ENCODE measurements at regions not wholly inside any gene's neighbourhood (a gene's known extent, or its start where the extent isn't known, plus 50 kb on each side); places are given as distances from the start of the nearest gene placed in this dataset.

- peak overlapping the region; percentile 96 for H3K4ac ChIP-seq (ENCODE audit: low read depth, low read length)
- peaks cover 65% of the 10 kb centered on the region for H3K4me1 ChIP-seq (ENCODE audit: control insufficient read depth, insufficient read depth, low read length)
- peak overlapping the region; percentile 9 for H3K4me2 ChIP-seq (ENCODE audit: low read depth, low read length)
- no peak for TF ChIP-seq CHD1 (IDR thresholded peaks at IDR 0.05; ENCODE audit: low read depth, low read length)
- TF ChIP-seq FOS (IDR thresholded peaks at IDR 0.05; ENCODE audit: low read depth, low read length), result no peak
- 0 out of 2 replicates have a peak, but pooled peaks have one; percentile 11 for TF ChIP-seq BHLHE40 (IDR thresholded peaks at IDR 0.05; ENCODE audit: low read depth, low read length)
- TF ChIP-seq MXI1 (IDR thresholded peaks at IDR 0.05; ENCODE audit: borderline replicate concordance, low read depth, low read length), result no peak
- no peak for TF ChIP-seq CTCF (conservative IDR thresholded peaks at IDR 0.05; ENCODE audit: low read depth, low read length)
- TF ChIP-seq POLR2A (IDR thresholded peaks at IDR 0.05; ENCODE audit: low read depth, low read length), result no peak
- no peak for TF ChIP-seq CEBPB (IDR thresholded peaks at IDR 0.05; ENCODE audit: low read depth, low read length)
- TF ChIP-seq NFE2L2 (IDR thresholded peaks at IDR 0.05; ENCODE audit: low read depth, low read length), result no peak
- H3K9ac ChIP-seq (ENCODE audit: low read depth, low read length), result peak overlapping the region; percentile 15
- peak overlapping the region; percentile 57; the same call in 2 of the 3 replicates for H2BK15ac ChIP-seq (ENCODE audit: low read depth, low read length)
- POLR2A ChIA-PET (ENCODE audit: unreplicated experiment), result interaction anchor here (0.6 to 0.7 kb wide), 2 partner anchors 20 to 230 kb away, joined by 3 to 19 read pairs; no protein-coding TSS in a partner anchor
- peak overlapping the region; percentile 97 for H3K14ac ChIP-seq (replicated peaks; ENCODE audit: low read depth, low read length)
- peak overlapping the region; percentile 67 to 77 for H4K8ac ChIP-seq (ENCODE audit: low read depth in 2 of 2, low read length in 2 of 2)
- peak overlapping the region; percentile 89 for H4K91ac ChIP-seq (ENCODE audit: insufficient read depth, low read depth, low read length)
- H3K27ac ChIP-seq (ENCODE audit: insufficient read depth, low read length), result peak overlapping the region; percentile 88
- H3K23ac ChIP-seq (ENCODE audit: low read depth, low read length), result peak overlapping the region; percentile 92
- H3K9me1 ChIP-seq (ENCODE audit: insufficient read depth, low read length), result peaks cover 38% of the 10 kb centered on the region
- H2BK120ac ChIP-seq (ENCODE audit: low read depth, low read length), result peak overlapping the region; percentile 74
- DNase-seq (no peak), ATAC-seq (ENCODE audit: low read depth) (no peak)
- CTCF ChIA-PET, result interaction anchor here (1.0 kb wide), 1 partner anchor 29 kb away, joined by 3 read pairs; no protein-coding TSS in a partner anchor
- 77% methylated on average over 6 of the region's 15 CpGs; no CpG with 5 or more reads in 1 of the 2 experiments for WGBS, 2 experiments (ENCODE audit: extremely low coverage in 2 of 2, insufficient read length in 1 of 2)
- peak overlapping the region; percentile 16 for H4K5ac ChIP-seq (ENCODE audit: low read depth, low read length)
- H2BK5ac ChIP-seq (ENCODE audit: low read depth, low read length, poor library complexity, severe bottlenecking), result peak overlapping the region; percentile 88
- intact Hi-C loops (cut with micrococcal nuclease) (no loop called here), in situ Hi-C loops (cut with MboI; ENCODE audit: low sequenced_read_pairs) (no loop called here), dilution Hi-C loops (cut with HindIII; ENCODE audit: low sequenced_read_pairs, unreplicated experiment) (no loop called here)
- H2AK5ac ChIP-seq (ENCODE audit: low read depth, low read length), result peak overlapping the region; percentile 95
- peak overlapping the region; percentile 80 for H2BK20ac ChIP-seq (ENCODE audit: low read depth, low read length)
- H3K18ac ChIP-seq (ENCODE audit: low read depth, low read length), result peak overlapping the region; percentile 71
- H2AK9ac ChIP-seq (replicated peaks; ENCODE audit: low read depth, low read length, poor library complexity), result peak overlapping the region; percentile 93
- H3K56ac ChIP-seq (ENCODE audit: extremely low read depth, insufficient read depth, low read length), result peak overlapping the region; percentile 82; the same call in 1 of the 2 replicates
- no peaks in the 10 kb centered on the region for H3K27me3 ChIP-seq (ENCODE audit: control insufficient read depth, insufficient read depth, low read length)
- peaks cover 3 to 70% of the 10 kb centered on the region in 2 experiments; a peak in 3 of 4 replicates for H3K79me1 ChIP-seq (ENCODE audit: low read depth in 1 of 2, low read length in 2 of 2)
- H2AFZ ChIP-seq (replicated peaks; ENCODE audit: low read length, poor library complexity), result peak overlapping the region; percentile 27
- H3K9me3 ChIP-seq (ENCODE audit: control insufficient read depth, insufficient read depth, low read length), result no peaks in the 10 kb centered on the region
- BruUV-seq (replicated peaks), result no TSS peak
- peaks cover 39% of the 10 kb centered on the region for H3K36me3 ChIP-seq (ENCODE audit: control insufficient read depth, insufficient read depth, low read length)
- no peak overlapping the region for H3K4me3 ChIP-seq (ENCODE audit: insufficient read depth, low read depth, low read length)
- peaks cover 93% of the 10 kb centered on the region for H4K20me1 ChIP-seq (ENCODE audit: insufficient read depth, low read length)
Measured at GRCh38 chr9:127554966-127555839, 56.9 kb upstream of the STXBP1 start.

Measured in IMR-90 (cell line).